GM11168 (cell line): ENCODE measurements at regions not wholly inside any gene's neighbourhood (a gene's known extent, or its start where the extent isn't known, plus 50 kb on each side); places are given as distances from the start of the nearest gene placed in this dataset.
"Not testable (repeated sequence)": the region's sequence is repeated elsewhere in the genome, so short reads cannot be mapped to it uniquely, and the experiment has no call there.

ENCODE experiments used
- in situ Hi-C: fragments of 300-500 bp; cut with MboI; formaldehyde crosslinking; loops from one replicate; pipeline ENCODE4 v1.12.0; 2022; ENCODE audit warnings: low sequenced_read_pairs; ENCODE audit not compliant: unreplicated experiment

GRCh38 chr10:57628592-57629284 is 639.0 kb downstream of the IPMK start:
- in situ Hi-C loops: no loop called here

- in situ Hi-C loops: no loop called here
These were observed 640.0 kb downstream of the IPMK start for GRCh38 chr10:57627642-57628178.

GRCh38 chr10:57624856-57625592 is 642.7 kb downstream of the IPMK start:
- in situ Hi-C loops: no loop called here

GRCh38 chr10:57624066-57624465 is 643.6 kb downstream of the IPMK start:
- in situ Hi-C loops: no loop called here

- in situ Hi-C loops: no loop called here
These were observed 646.2 kb downstream of the IPMK start for GRCh38 chr10:57621466-57621865.

GRCh38 chr10:57605948-57606485 is 661.7 kb downstream of the IPMK start:
- in situ Hi-C loops: no loop called here

GRCh38 chr10:57599440-57599839 is 668.3 kb downstream of the IPMK start:
- in situ Hi-C loops: no loop called here

- in situ Hi-C loops: no loop called here
These were observed 673.6 kb downstream of the IPMK start for GRCh38 chr10:57593983-57594573.

GRCh38 chr10:57579926-57580325 is 687.8 kb downstream of the IPMK start:
- in situ Hi-C loops: no loop called here

GRCh38 chr10:57562211-57562610 is 705.5 kb downstream of the IPMK start:
- in situ Hi-C loops: no loop called here

- in situ Hi-C loops: not testable (repeated sequence)
These were observed 715.9 kb downstream of the IPMK start for GRCh38 chr10:57551774-57552173.

GRCh38 chr10:57535306-57535705 is 732.4 kb downstream of the IPMK start:
- in situ Hi-C loops: no loop called here

- in situ Hi-C loops: no loop called here
These were observed 754.1 kb downstream of the IPMK start for GRCh38 chr10:57513637-57514036.

- in situ Hi-C loops: no loop called here
These were observed 759.9 kb downstream of the IPMK start for GRCh38 chr10:57507788-57508187.

- in situ Hi-C loops: no loop called here
These were observed 761.1 kb downstream of the IPMK start for GRCh38 chr10:57506414-57507094.

GRCh38 chr10:57494486-57494885 is 773.2 kb downstream of the IPMK start:
- in situ Hi-C loops: no loop called here

- in situ Hi-C loops: no loop called here
These were observed 785.4 kb downstream of the IPMK start for GRCh38 chr10:57482259-57482658.

- in situ Hi-C loops: no loop called here
These were observed 794.7 kb downstream of the IPMK start for GRCh38 chr10:57472823-57473619.

- in situ Hi-C loops: no loop called here
These were observed 798.7 kb downstream of the IPMK start for GRCh38 chr10:57468894-57469432.
